GM18520 (cell line): ENCODE measurements at regions not wholly inside any gene's neighbourhood (a gene's known extent, or its start where the extent isn't known, plus 50 kb on each side); places are given as distances from the start of the nearest gene placed in this dataset.
A peak's percentile ranks its signal among the peaks of the same experiment; 100 is the strongest.
"Not testable (repeated sequence)": the region's sequence is repeated elsewhere in the genome, so short reads cannot be mapped to it uniquely, and the experiment has no call there.

Experiments
- ATAC-seq: cut with Tn5 transposase; IDR thresholded peaks from one replicate; pipeline ENCODE4 v1.9.1; 2021; ENCODE audit not compliant: unreplicated experiment

- ATAC-seq: not testable (repeated sequence)
Observed at GRCh38 chr10:29363930-29364329, 75.1 kb downstream of the LYZL1 start.

GRCh38 chr10:29366206-29366605 is 77.3 kb downstream of the LYZL1 start:
- not testable (repeated sequence) for ATAC-seq

- ATAC-seq: no peak
Observed at GRCh38 chr10:29369419-29369818, 80.5 kb downstream of the LYZL1 start.

GRCh38 chr10:29370097-29371092 is 81.5 kb downstream of the LYZL1 start:
- no peak for ATAC-seq

GRCh38 chr10:29372920-29373319 is 84.0 kb downstream of the LYZL1 start:
- ATAC-seq: no peak

GRCh38 chr10:29374162-29374561 is 85.3 kb downstream of the LYZL1 start:
- no peak for ATAC-seq

GRCh38 chr10:29375888-29376287 is 87.0 kb downstream of the LYZL1 start:
- ATAC-seq: no peak

- ATAC-seq: no peak
Observed at GRCh38 chr10:29377333-29377961, 88.6 kb downstream of the LYZL1 start.

- ATAC-seq: no peak
Observed at GRCh38 chr10:29378106-29378505, 89.2 kb downstream of the LYZL1 start.

- ATAC-seq: peak; percentile 74
Observed at GRCh38 chr10:29379208-29379607, 90.3 kb downstream of the LYZL1 start.

GRCh38 chr10:29379777-29380598 is 91.1 kb downstream of the LYZL1 start:
- not testable (repeated sequence) for ATAC-seq

- not testable (repeated sequence) for ATAC-seq
Observed at GRCh38 chr10:29380599-29381511, 92.0 kb downstream of the LYZL1 start.

- no peak for ATAC-seq
Observed at GRCh38 chr10:29386342-29386999, 97.6 kb downstream of the LYZL1 start.

- ATAC-seq: no peak
Observed at GRCh38 chr10:29387269-29387668, 98.4 kb downstream of the LYZL1 start.

- not testable (repeated sequence) for ATAC-seq
Observed at GRCh38 chr10:29388112-29388511, 99.2 kb downstream of the LYZL1 start.

- no peak for ATAC-seq
Observed at GRCh38 chr10:29389493-29389892, 100.6 kb downstream of the LYZL1 start.

- no peak for ATAC-seq
Observed at GRCh38 chr10:29389935-29390334, 101.1 kb downstream of the LYZL1 start.

- ATAC-seq: no peak
Observed at GRCh38 chr10:29392376-29393021, 103.6 kb downstream of the LYZL1 start.

- no peak for ATAC-seq
Observed at GRCh38 chr10:29394321-29394932, 105.6 kb downstream of the LYZL1 start.
